CD14-positive monocyte (primary cell): ENCODE measurements at regions not wholly inside any gene's neighbourhood (a gene's known extent, or its start where the extent isn't known, plus 50 kb on each side); places are given as distances from the start of the nearest gene placed in this dataset.

Experiments
- DNase-seq, 3 donors: peaks; one replicate each; pipeline ENCODE4 v3.0.0-alpha.2; 2011 to 2022
- H2AFZ ChIP-seq: 2 replicates; pipeline ENCODE4 v1.6.0; 2012; ENCODE audit warnings: mild to moderate bottlenecking, low read depth, low read length, inconsistent platforms; ENCODE audit not compliant: insufficient read depth, poor library complexity, severe bottlenecking
- H3K27ac ChIP-seq, 2 donors: 1 replicate in 1 of 2; 2 replicates in 1 of 2; pipeline ENCODE4 v1.5.1; 2012 to 2013; ENCODE audit warnings: low read length in 2 of 2, control low read depth in 1 of 2, inconsistent platforms in 1 of 2, low read depth in 1 of 2, mild to moderate bottlenecking in 1 of 2
- H3K27me3 ChIP-seq, 2 donors: one replicate each; pipeline versions ENCODE4 v1.6.0 to v1.6.1; 2011 to 2013; ENCODE audit warnings: low read length in 2 of 2; ENCODE audit not compliant: control insufficient read depth in 2 of 2, insufficient read depth in 2 of 2
- H3K36me3 ChIP-seq, 2 donors: replicated peaks in 1 of 2; 1 replicate in 1 of 2; 2 replicates in 1 of 2; pipeline versions ENCODE4 v1.5.1 to v1.6.1; 2012 to 2013; ENCODE audit warnings: low read length in 2 of 2, control low read depth in 1 of 2, inconsistent platforms in 1 of 2, mild to moderate bottlenecking in 1 of 2; ENCODE audit not compliant: insufficient read depth in 2 of 2, control insufficient read depth in 1 of 2
- H3K4me1 ChIP-seq, 2 donors: 1 replicate in 1 of 2; 2 replicates in 1 of 2; pipeline versions ENCODE4 v1.5.1 to v1.6.1; 2012 to 2013; ENCODE audit warnings: low read length in 2 of 2, control low read depth in 1 of 2, inconsistent platforms in 1 of 2, mild to moderate bottlenecking in 1 of 2, moderate library complexity in 1 of 2; ENCODE audit not compliant: insufficient read depth in 2 of 2, control insufficient read depth in 1 of 2
- H3K4me2 ChIP-seq: replicated peaks from 2 replicates; pipeline ENCODE3; 2012; ENCODE audit warnings: low read length, moderate library complexity, mild to moderate bottlenecking; ENCODE audit not compliant: poor library complexity, severe bottlenecking; ENCODE audit errors: extremely low read depth
- H3K4me3 ChIP-seq, 3 experiments: fragments of 200-600 bp in 1 of 3; sonication (generic) in 1 of 3; replicated peaks in 1 of 3; 1 replicate in 2 of 3; 2 replicates in 1 of 3; pipeline ENCODE4 v1.5.1; 2011 to 2013; ENCODE audit warnings: low read length in 3 of 3, mild to moderate bottlenecking in 3 of 3, control low read depth in 2 of 3, low read depth in 2 of 3, inconsistent platforms in 1 of 3, moderate library complexity in 1 of 3
- H3K79me2 ChIP-seq: 2 replicates; pipeline ENCODE4 v1.6.0; 2012; ENCODE audit warnings: mild to moderate bottlenecking, control low read depth, inconsistent platforms, low read length, moderate library complexity; ENCODE audit not compliant: insufficient read depth
- H3K9ac ChIP-seq: 2 replicates; pipeline ENCODE4 v1.6.0; 2017; ENCODE audit warnings: low read length, mild to moderate bottlenecking; ENCODE audit not compliant: insufficient read depth, poor library complexity, severe bottlenecking
- H3K9me3 ChIP-seq, 2 donors: replicated peaks in 1 of 2; 1 replicate in 1 of 2; 2 replicates in 1 of 2; pipeline versions ENCODE4 v1.5.1 to v1.6.1; 2012 to 2013; ENCODE audit warnings: low read length in 2 of 2, control low read depth in 1 of 2; ENCODE audit not compliant: control insufficient read depth in 1 of 2, insufficient read depth in 1 of 2
- H4K20me1 ChIP-seq: 2 replicates; pipeline ENCODE4 v1.6.0; 2012; ENCODE audit warnings: mild to moderate bottlenecking, low read length, control low read depth, moderate library complexity; ENCODE audit not compliant: insufficient read depth
- H3K27ac Mint-ChIP-seq, 7 donors: one replicate each; pipeline ENCODE4 v1.8.0; 2020; ENCODE audit warnings: mild to moderate bottlenecking in 7 of 7, mixed read lengths in 7 of 7, moderate library complexity in 6 of 7, inconsistent platforms in 2 of 7
- H3K27me3 Mint-ChIP-seq, 3 donors: one replicate each; pipeline ENCODE4 v1.8.0; 2021 to 2022; ENCODE audit warnings: low read depth in 3 of 3, mild to moderate bottlenecking in 3 of 3, mixed read lengths in 3 of 3, moderate library complexity in 3 of 3, inconsistent platforms in 1 of 3
- H3K36me3 Mint-ChIP-seq, 2 donors: one replicate each; pipeline ENCODE4 v1.8.0; 2020; ENCODE audit warnings: mixed read lengths in 2 of 2, inconsistent platforms in 1 of 2, mild to moderate bottlenecking in 1 of 2
- H3K4me1 Mint-ChIP-seq: one replicate; pipeline ENCODE4 v1.8.0; 2020; ENCODE audit warnings: mild to moderate bottlenecking, mixed read lengths
- H3K4me3 Mint-ChIP-seq, 2 donors: one replicate each; pipeline ENCODE4 v1.8.0; 2020; ENCODE audit warnings: mild to moderate bottlenecking in 2 of 2, mixed read lengths in 2 of 2, moderate library complexity in 1 of 2
- H3K9me3 Mint-ChIP-seq, 7 donors: one replicate each; pipeline ENCODE4 v1.8.0; 2020 to 2022; ENCODE audit warnings: mixed read lengths in 7 of 7, mild to moderate bottlenecking in 6 of 7, moderate library complexity in 6 of 7, inconsistent platforms in 2 of 7
- WGBS: methylation state at CpG from one replicate; pipeline ENCODE4 v1.1.5; 2013; ENCODE audit warnings: missing lambda C conversion rate; ENCODE audit not compliant: insufficient coverage; 5-methylcytosine and 5-hydroxymethylcytosine counted together
- intact Hi-C, 2 donors: fragments of 100-400 bp; cut with micrococcal nuclease; formaldehyde crosslinking; loops; one replicate each; pipeline versions ENCODE4 v1.15.0 to v1.15.1; 2023
- TF ChIP-seq, protein P1 (sequence below): fragments of 200-600 bp; IDR thresholded peaks from one replicate; pipeline ENCODE4 v1.8.0; 2022; ENCODE audit warnings: antibody characterized with exemption, mild to moderate bottlenecking

- TF ChIP-seq, protein P1, sequence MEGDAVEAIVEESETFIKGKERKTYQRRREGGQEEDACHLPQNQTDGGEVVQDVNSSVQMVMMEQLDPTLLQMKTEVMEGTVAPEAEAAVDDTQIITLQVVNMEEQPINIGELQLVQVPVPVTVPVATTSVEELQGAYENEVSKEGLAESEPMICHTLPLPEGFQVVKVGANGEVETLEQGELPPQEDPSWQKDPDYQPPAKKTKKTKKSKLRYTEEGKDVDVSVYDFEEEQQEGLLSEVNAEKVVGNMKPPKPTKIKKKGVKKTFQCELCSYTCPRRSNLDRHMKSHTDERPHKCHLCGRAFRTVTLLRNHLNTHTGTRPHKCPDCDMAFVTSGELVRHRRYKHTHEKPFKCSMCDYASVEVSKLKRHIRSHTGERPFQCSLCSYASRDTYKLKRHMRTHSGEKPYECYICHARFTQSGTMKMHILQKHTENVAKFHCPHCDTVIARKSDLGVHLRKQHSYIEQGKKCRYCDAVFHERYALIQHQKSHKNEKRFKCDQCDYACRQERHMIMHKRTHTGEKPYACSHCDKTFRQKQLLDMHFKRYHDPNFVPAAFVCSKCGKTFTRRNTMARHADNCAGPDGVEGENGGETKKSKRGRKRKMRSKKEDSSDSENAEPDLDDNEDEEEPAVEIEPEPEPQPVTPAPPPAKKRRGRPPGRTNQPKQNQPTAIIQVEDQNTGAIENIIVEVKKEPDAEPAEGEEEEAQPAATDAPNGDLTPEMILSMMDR = no peak
- Histone ChIP-seq H3K79me2 (no peaks in the 10 kb centered on the region), H3K36me3 (no peaks in the 10 kb centered on the region), H3K4me3 (no peak overlapping the region), H3K27me3 (no peaks in the 10 kb centered on the region), H3K4me2 (no peak overlapping the region), H4K20me1 (no peaks in the 10 kb centered on the region), H2AFZ (no peak overlapping the region), H3K9ac (no peak overlapping the region), H3K4me1 (no peaks in the 10 kb centered on the region), H3K9me3 (no peaks in the 10 kb centered on the region), H3K27ac (no peak overlapping the region)
- peaks cover 0 to 2% (median 0%) of the 10 kb centered on the region in 3 donors for H3K27me3 Mint-ChIP-seq
- intact Hi-C loops = no loop called here
- peaks cover 0 to 3% (median 0%) of the 10 kb centered on the region in 7 donors for H3K9me3 Mint-ChIP-seq
- no peak overlapping the region for H3K27ac Mint-ChIP-seq
- no peaks in the 10 kb centered on the region for H3K4me1 Mint-ChIP-seq
- DNase-seq = no peak
- no peaks in the 10 kb centered on the region for H3K36me3 Mint-ChIP-seq
- H3K4me3 Mint-ChIP-seq = no peak overlapping the region
- WGBS = no CpG with 5 or more reads among the region's 3 CpGs
Measured at GRCh38 chr1:90457985-90458384, 259.1 kb downstream of the BARHL2 start.

- no peak overlapping the region for H3K4me3 Mint-ChIP-seq
- H3K9me3 ChIP-seq = no peaks in the 10 kb centered on the region
- H3K4me3 ChIP-seq = no peak overlapping the region
- H3K4me1 ChIP-seq = no peaks in the 10 kb centered on the region
- TF ChIP-seq, protein P1 = no peak
- no peak overlapping the region for H2AFZ ChIP-seq
- peaks cover 0 to 3% (median 0%) of the 10 kb centered on the region in 7 donors for H3K9me3 Mint-ChIP-seq
- H3K27me3 ChIP-seq = no peaks in the 10 kb centered on the region
- H3K36me3 Mint-ChIP-seq = no peaks in the 10 kb centered on the region
- no peak overlapping the region for H3K27ac ChIP-seq
- no peaks in the 10 kb centered on the region for H3K4me1 Mint-ChIP-seq
- H3K4me2 ChIP-seq = no peak overlapping the region
- no peaks in the 10 kb centered on the region for H3K79me2 ChIP-seq
- no CpG with 5 or more reads among the region's 2 CpGs for WGBS
- no peaks in the 10 kb centered on the region for H3K36me3 ChIP-seq
- DNase-seq = no peak
- no peak overlapping the region for H3K9ac ChIP-seq
- H3K27me3 Mint-ChIP-seq = peaks cover 0 to 2% (median 0%) of the 10 kb centered on the region in 3 donors
- H3K27ac Mint-ChIP-seq = no peak overlapping the region
- no peaks in the 10 kb centered on the region for H4K20me1 ChIP-seq
- intact Hi-C loops = no loop called here
Measured at GRCh38 chr1:90452491-90452890, 264.6 kb downstream of the BARHL2 start.
